ENCODE measurements at regions not wholly inside any gene's neighbourhood (a gene's known extent, or its start where the extent isn't known, plus 50 kb on each side); places are given as distances from the start of the nearest gene placed in this dataset.

DNA sequence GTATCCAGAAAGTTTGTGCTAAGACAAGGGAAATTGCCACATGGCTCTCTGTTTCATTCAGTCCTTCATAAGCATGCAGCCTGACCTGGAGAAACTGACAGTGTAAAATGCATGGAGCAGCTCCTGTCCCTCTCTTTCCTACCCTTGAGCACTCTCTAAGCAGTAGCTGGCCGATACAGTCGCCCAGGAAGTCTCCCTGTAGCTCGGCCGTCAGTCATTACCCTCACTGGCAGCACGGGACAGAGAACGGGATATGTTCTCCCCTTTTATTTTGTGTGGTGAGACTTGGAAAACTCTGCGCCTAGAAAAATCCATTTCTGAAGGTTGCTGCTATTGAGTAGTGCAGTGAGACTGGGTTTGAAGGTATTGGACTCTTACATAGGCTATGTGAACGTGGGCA lies 56.8 kb upstream of the KCNMB1 start:
- H3K18ac ChIP-seq (ENCODE audit: extremely low read depth, low read length) = no peak overlapping the region
- H3K23me2 ChIP-seq (ENCODE audit: low read depth, low read length) = no peaks in the 10 kb centered on the region
- H3K4ac ChIP-seq (replicated peaks; ENCODE audit: insufficient read length, low read depth, low read length) = no peak overlapping the region
- peaks cover 7 to 12% of the 10 kb centered on the region in 2 experiments; a peak in 2 of 4 replicates for H3K9me3 ChIP-seq (ENCODE audit: insufficient read depth in 2 of 2, low read depth in 1 of 2, low read length in 1 of 2)
- H4K5ac ChIP-seq (ENCODE audit: insufficient read length, low read depth, low read length) = no peak overlapping the region
- no peak overlapping the region for H2BK120ac ChIP-seq (replicated peaks; ENCODE audit: low read depth, low read length)
- H3K14ac ChIP-seq (ENCODE audit: insufficient read length) = no peak overlapping the region
- FAIRE-seq = no peak
- H3K23ac ChIP-seq (ENCODE audit: insufficient read length) = no peak overlapping the region
- no peaks in the 10 kb centered on the region for H4K20me1 ChIP-seq (replicated peaks in 1 of 2; ENCODE audit: control insufficient read depth in 1 of 2, insufficient read depth in 2 of 2, low read length in 2 of 2)
- 92% methylated on average over 8 of the region's 8 CpGs; no CpG with 5 or more reads in 1 of the 2 experiments for WGBS, 2 experiments (ENCODE audit: extremely low coverage in 1 of 2, insufficient coverage in 1 of 2, insufficient read length in 1 of 2, insufficient replicate concordance in 2 of 2, low coverage in 1 of 2, low lambda C conversion rate in 2 of 2, missing lambda C conversion rate in 1 of 2)
- no peak overlapping the region for H4K91ac ChIP-seq (replicated peaks; ENCODE audit: insufficient read length, low read length)
- no peak overlapping the region for H3K9ac ChIP-seq (replicated peaks in 1 of 4; ENCODE audit: extremely low read depth in 1 of 4, low read depth in 3 of 4, low read length in 3 of 4)
- CTCF ChIA-PET (ENCODE audit: partially characterized antibody) = interaction anchor here (0.9 to 3.0 kb wide), 4 partner anchors 9 to 177 kb away, joined by 3 to 27 read pairs (median 5); no protein-coding TSS in a partner anchor
- H3K56ac ChIP-seq (replicated peaks; ENCODE audit: insufficient read length, low read depth, low read length) = no peak overlapping the region
- H2AFZ ChIP-seq (ENCODE audit: low read length) = no peak overlapping the region
- TF ChIP-seq SP1 (IDR thresholded peaks at IDR 0.05; ENCODE audit: low read depth, low read length) = no peak
- TF ChIP-seq KDM1A (IDR thresholded peaks at IDR 0.05; ENCODE audit: borderline replicate concordance, low read length) = no peak
- H3K4me2 ChIP-seq (ENCODE audit: insufficient read depth in 1 of 2, low read depth in 2 of 2, low read length in 2 of 2) = no peak overlapping the region
- H3K4me1 ChIP-seq (replicated peaks in 1 of 4; ENCODE audit: control insufficient read depth in 3 of 4, insufficient read depth in 4 of 4, low read length in 3 of 4) = no peaks in the 10 kb centered on the region; a peak in 1 of 7 replicates
- H3K27ac ChIP-seq (ENCODE audit: low read depth, low read length) = no peak overlapping the region
- no peaks in the 10 kb centered on the region for H3K36me3 ChIP-seq (ENCODE audit: control insufficient read depth in 2 of 4, insufficient read depth in 4 of 4, low read length in 3 of 4)
- no peak for DNase-seq (ENCODE audit: low read depth in 1 of 2, low spot score in 2 of 2)
- no peak overlapping the region for H2BK20ac ChIP-seq (ENCODE audit: low read length)
- no peaks in the 10 kb centered on the region for H3K79me2 ChIP-seq (ENCODE audit: control insufficient read depth in 1 of 2, insufficient read depth in 2 of 2, low read length in 2 of 2)
- POLR2A ChIA-PET (ENCODE audit: partially characterized antibody) = interaction anchor here (1.8 kb wide), 1 partner anchor 11 kb away, joined by 3 read pairs; no protein-coding TSS in a partner anchor
- H2BK12ac ChIP-seq (ENCODE audit: low read depth, low read length) = no peak overlapping the region
- H4K8ac ChIP-seq (ENCODE audit: extremely low read depth, insufficient read depth, low read length) = no peak overlapping the region
- H2BK5ac ChIP-seq (ENCODE audit: low read depth, low read length) = no peak overlapping the region
- H2AK5ac ChIP-seq (ENCODE audit: low read depth, low read length) = no peak overlapping the region
- no peak overlapping the region for H2BK15ac ChIP-seq (ENCODE audit: low read length)
- no peaks in the 10 kb centered on the region for H3K27me3 ChIP-seq (replicated peaks in 1 of 4; ENCODE audit: control insufficient read depth in 3 of 4, extremely low read depth in 1 of 4, insufficient read depth in 3 of 4, low read length in 3 of 4)
- no peaks in the 10 kb centered on the region for H3K79me1 ChIP-seq (ENCODE audit: low read depth, low read length)
- no peak overlapping the region for H3K4me3 ChIP-seq (ENCODE audit: extremely low read depth in 1 of 4, insufficient read depth in 2 of 4, low read depth in 3 of 4, low read length in 4 of 4)

All from H1 (cell line).